Left renal cortex interstitium (tissue), 4 donors: ENCODE measurements at regions not wholly inside any gene's neighbourhood (a gene's known extent, or its start where the extent isn't known, plus 50 kb on each side); places are given as distances from the start of the nearest gene placed in this dataset.
"Not testable (repeated sequence)": the region's sequence is repeated elsewhere in the genome, so short reads cannot be mapped to it uniquely, and the experiment has no call there.

Experiments
- DNase-seq, 4 donors: peaks; one replicate each; pipeline ENCODE4 v3.0.0-alpha.2; 2013; ENCODE audit warnings: low read depth in 4 of 4, low spot score in 2 of 4, missing footprints in 1 of 4

DNA sequence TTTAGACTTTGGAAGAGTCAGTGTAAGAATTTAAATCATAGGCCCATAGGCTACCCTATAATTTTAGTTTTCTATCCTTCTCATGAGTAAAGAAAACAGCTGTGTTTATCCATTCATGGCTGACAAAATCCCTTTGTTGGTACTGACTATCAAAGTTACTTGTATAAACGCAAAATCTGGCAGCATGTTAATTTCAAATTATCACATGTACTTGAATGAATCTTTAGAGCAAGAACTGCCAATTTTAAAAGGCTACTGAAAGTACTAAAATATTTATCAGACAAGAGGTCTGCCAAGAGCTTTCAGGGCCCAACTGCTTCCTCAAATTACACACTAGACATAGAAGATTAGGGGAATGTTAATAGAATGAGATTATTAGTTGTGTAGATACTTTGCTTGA lies 66.6 kb downstream of the MYL12B start:
- DNase-seq, result no peak

DNA sequence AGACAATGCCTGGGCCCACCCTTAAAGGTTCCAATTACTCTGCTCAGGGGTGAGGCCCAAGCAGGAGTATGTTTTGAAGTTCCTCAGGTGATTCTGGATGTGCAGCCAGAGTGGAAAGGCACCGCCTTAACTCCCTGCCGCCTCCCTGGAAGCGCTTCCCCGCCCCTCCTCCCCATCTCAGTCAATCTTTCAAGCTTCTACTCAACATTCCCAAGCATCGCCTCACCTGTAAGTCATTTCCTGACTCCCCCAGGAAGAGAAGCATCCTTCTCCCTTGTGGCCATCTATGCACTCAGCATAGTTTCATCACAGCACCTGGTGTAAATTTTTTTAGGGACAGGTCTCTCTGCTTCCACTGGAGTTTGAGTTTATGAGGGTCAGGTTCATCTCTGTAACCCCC lies 67.5 kb downstream of the MYL12B start:
- DNase-seq, result no peak

DNA sequence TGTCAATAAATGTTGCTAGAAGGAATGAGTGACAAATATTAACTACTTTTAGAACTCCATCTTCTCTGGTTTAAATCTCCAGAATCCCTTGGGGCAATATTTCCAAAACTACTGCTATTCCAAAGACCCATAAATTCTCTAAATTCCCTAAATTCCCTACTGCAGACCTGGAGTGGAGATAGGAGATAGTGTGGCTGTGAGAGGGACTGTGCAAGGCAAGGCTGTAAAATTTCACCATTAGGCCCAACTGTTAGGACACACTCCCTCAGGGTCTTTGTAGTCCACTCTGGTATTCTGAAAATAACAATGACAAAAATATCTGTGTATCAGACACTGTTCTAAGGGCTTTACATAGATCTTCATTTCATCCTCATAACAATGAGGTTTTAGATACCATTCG lies 67.9 kb downstream of the MYL12B start:
- no peak for DNase-seq

DNA sequence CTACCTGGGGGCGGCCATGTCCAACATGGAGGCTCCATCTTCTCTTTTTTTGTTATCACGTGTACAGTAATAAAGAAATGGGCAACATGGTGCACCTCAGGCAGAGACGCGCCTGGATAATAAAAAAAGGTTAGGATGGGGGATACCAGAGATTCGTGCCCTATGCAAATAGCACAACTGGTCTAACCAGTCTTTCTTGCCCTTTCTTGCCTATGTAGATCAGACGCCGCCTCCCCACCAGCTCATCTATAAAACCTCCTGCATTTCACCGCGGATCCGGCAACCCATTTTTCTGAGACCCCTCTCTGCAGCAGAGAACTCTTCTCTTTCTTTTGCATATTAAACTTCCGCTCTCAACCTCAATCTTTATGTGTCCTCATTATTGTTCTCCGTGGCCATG lies 68.7 kb downstream of the MYL12B start:
- no peak for DNase-seq

DNA sequence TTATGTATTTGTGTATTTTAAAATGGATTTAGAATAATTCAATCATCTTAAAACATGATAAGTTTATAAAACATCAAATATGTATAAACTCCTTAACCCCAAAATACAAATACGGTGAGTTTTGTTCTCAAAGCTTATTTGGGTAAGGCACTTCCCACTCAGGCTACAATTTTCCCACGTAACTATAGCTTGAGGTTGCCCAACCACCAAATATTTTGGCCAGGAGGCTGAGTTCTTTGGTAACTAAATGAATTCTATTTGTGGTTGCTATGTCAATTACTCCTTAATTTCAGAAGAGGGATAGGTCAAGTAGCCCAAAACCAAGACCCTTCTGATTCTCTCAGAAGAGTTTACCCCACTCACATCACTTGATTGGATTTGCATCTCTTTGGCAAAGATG lies 70.4 kb downstream of the MYL12B start:
- DNase-seq, result no peak

DNA sequence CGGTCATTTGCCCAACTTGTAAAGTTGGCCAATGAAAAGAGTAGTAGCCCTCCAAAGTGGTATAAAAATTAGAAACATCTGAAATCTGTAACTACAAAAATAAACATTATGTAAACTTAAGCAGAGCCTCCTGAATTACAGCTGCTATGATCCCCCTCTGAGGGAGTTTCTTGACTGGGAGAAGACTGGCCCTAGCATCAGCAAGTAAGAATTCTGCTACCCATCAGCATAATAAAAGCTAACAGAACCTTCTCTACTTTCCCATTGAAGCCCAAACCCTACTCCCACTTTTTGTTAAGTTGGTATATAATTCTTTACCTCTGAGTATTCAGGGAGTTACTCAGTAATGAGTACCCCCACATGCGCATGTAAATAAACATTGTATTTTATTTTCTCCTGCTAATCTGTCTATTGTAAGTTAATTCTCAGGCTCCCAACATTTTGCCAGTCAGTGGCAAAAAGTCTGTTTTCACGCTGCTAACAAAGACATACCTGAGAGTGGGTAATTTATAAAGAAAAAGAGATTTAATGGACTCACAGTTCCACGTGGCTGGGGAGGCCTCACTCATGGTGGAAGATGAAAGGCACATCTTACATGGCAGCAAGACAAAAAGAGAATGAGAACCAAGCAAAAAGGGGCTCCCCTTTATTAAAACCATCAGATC lies 71.3 kb downstream of the MYL12B start:
- no peak for DNase-seq

DNA sequence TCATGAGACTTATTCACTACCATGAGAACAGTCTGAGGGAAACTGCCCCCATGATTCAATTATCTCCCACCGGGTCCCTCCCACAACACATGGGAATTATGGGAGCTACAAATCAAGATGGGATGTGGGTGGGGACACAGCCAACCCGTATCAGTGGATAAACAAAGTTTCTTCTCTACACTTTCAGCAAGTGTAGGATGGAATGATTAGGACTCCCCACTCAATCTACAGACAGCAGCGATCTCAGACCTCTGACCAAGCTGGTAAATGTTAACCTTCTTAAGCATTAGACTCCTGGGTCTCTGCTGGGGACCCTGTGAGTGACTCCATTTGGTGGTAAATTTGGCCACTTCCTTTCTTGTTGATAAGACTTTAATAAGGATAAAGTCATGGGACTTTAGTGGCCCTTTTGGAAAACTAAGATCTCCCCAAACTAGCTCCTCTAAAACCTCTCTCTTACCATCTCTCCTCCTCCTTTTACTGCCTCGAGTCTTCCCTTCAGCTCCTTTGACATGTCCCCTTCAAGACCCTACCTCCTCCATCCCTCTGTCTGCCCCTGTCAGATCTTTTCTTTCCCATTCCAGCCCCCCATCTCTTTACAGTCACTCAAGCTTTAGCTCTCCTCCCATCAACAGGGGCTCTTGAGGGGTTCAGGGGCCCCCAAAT lies 71.9 kb downstream of the MYL12B start:
- DNase-seq, result no peak

DNA sequence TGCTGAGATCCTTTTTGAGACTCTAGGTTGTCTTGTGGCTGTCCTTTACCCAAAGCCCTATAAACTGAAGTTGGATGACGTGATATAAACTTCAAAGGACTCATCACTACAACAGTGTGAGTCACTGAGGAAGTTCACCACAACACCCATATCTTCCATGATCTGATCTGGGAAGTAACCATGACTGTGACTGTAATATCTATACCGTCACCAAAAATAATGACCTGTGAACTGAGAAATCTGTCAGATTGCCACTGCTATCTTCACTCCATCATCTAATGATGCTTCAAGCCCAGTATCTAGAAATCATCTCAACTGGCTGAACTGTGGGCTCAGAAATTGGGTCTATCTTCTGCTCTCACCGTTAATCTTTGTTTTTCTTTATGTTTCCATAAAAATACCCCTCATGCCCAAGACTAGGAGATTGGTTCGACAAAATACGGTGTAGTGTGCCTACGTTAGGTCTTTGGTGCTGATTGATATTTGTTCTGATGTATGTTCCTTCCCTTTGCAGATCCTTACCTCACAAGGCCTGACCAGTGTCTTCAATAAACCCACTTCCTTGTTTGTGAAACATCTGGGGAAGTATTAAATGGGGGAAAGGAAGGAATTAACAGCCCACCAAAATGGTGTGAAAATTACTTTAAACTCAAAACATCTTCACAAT lies 78.2 kb downstream of the MYL12B start:
- DNase-seq, result no peak

DNA sequence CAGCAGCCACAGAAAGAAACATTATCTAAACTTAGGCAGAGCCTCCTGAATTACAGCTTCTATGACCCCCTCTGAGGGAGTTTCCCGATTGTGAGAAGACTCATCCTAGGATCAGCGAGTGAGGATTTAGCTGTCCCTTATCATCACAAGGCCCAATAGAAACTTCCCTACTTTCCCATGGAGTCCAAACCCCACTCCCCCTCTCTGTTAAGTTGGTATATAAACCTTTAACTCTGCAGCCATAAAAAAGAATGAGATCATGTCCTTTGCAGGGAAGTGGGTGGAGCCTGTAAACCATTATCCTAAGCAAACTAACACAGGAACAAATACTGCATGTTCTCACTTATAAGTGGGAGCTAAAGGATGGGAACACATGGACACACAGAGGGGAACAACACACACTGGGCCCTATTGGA lies 78.8 kb downstream of the MYL12B start:
- no peak for DNase-seq

DNA sequence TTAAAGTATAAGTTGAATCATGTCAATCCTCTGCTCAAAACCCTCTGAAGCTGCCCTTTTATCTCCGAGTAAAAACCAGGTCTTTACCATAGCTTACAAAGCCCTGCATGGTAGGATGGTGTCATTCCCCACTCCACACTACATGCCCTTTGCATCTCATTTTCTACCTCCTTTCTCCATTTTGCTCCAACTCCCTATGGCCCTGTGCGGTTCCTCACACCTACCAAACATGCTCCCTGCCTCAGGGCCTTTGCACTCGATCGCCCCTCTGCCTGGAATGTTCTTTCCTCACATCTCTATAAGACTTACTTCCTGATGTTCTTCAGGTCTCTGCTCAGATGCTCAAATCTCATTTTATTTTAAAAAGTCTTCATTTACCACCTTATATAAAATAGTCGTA lies 80.7 kb downstream of the MYL12B start:
- DNase-seq, result no peak

DNA sequence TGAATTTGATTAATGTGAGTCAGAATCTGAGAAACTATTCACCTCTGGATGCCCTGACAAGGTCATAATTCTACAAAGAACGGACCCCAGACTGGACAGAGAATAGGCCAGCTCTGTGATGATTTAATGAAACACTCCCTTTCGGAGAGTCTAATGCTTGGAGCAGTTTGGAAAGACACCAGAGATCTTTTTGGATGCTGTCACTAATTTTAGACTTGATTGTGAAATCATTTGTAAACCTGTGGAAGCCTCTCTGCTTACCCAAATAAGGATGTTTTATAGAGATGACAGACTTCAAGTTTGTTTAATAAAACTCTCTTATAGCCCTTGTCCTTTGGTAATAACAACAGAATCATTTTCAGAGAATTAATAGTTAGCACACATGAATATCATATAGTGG lies 83.5 kb downstream of the MYL12B start:
- no peak for DNase-seq

DNA sequence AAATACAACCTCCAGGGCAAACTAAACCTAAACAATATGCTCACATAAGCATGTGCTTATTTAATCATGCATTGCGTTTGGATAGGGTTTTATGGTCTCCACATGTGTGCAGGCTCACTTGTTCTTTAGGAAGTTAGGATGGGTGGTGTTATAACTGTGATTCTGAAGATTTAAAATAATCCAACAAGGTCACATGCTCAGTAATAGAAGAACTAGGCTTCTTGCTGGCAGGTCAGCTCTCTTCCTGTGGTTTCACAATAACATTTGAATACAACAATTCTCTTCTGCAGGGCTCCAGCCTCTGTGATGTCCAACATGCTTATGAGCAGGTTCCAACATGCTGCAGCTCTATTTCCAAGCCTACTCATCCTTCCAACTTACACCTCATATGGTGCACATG lies 84.0 kb downstream of the MYL12B start:
- DNase-seq, result no peak

DNA sequence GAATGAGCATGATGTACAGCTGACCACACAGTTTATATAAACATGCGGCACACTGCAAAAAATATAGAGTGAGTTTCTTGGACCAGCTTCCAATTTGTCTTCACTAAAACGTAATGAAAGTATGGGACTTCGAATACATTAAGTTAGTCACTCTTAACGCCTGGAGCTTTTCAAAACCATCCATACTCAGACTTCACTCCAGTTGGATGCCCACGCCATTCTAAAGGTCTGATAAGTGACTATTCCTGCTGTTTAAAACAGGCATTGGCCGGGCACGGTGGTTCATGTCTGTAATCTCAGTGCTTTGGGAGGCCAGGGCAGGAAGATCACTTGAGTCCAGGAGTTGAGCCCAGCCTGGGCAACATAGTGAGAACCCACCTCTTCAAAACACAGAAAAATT lies 84.6 kb downstream of the MYL12B start:
- DNase-seq, result no peak

DNA sequence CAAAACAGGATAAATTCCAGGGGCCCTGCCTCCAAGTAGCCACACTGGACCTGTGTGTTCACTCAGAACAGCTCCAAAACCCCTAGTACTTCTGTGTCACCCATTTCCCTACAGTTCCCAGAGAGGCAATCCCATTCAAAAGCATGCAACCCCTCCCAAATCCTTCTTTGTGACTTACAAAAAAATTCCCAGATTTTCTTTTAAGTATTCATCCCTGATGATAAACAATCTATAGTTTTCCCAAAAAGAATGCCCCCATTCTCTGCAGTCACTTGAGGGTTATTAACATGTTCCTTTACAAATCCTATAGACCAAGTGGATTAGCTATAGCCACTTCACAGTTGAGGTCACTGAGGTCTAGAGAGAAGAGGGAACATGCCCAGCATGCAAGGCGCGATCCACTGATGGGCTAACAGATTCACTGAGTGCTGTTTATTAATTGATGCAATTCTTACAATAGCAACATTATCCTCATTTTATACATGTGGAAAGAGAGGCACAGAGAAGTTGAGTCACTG lies 85.4 kb downstream of the MYL12B start:
- no peak for DNase-seq

DNA sequence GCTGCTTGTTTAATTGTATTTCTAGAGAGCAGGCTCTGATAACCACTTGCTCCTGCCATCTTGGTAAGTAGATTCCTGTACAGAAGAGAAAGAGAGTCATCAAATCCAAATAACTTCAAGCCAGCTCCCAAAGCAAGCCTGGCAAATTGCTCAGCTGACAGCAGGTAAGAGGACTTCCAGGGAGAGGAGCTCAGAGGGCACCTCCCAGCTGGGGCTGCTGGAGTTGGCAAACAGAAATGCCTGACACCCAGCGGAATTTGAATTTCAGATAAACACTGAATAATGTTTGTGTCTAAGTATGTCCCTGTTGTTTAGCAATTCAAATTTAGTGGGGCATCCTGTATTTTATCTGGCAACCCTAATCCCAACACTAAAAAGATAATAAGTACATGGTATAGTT lies 86.2 kb downstream of the MYL12B start:
- no peak for DNase-seq

DNA sequence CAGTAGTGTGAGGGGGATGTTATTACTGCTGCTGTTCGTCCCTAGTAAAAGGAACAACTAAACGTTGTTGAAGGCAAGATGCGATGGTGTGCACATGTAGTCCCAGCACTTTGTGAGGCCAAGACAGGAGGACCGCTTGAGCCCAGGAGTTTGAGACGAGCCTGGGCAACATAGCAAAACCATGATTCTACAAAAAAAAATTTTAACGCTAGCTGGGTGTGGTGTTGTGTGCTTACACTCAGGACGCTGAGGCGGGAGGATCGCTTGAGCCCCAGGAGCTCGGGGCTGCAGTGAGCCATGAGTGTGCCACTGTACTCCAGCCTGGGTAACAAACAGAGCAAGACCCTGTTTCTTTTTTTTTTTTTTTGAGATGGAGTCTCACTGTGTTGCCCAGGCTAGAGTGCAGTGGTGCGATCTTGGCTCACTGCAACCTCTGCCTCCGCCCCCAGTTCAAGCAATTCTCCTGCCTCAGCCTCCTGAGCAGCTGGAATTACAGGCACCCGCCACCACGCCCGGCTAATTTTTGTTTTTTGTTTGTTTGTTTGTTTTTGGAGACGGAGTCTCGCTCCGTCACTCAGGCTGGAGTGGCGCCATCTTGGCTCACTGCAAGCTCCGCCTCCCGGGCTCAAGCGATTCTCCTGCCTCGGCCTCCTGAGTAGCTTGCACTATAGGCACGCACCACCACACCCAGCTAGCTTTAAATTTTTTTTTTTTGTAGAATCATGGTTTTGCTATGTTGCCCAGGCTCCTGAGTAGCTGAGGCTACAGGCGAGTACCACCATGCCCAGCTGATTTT lies 87.3 kb downstream of the MYL12B start:
- DNase-seq, result not testable (repeated sequence)

DNA sequence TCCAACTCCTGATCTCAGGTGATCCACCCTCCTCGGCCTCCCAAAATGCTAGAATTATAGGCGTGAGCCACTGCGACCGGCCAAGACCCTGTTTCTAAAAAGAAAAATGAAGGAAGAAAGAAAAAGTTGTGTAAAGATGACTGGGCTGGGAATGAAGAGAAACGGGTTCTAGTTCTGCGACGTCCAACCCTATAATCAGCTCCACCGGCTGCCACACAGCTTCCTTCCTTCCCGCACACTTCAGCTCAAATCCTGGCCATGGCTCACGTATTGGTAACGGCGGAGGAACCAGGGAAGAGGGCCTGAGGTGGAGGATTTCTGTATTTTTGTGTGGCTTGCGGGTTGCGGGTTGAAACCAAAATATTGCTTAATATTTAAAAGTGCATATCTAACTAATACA lies 88.1 kb downstream of the MYL12B start:
- DNase-seq, result no peak

DNA sequence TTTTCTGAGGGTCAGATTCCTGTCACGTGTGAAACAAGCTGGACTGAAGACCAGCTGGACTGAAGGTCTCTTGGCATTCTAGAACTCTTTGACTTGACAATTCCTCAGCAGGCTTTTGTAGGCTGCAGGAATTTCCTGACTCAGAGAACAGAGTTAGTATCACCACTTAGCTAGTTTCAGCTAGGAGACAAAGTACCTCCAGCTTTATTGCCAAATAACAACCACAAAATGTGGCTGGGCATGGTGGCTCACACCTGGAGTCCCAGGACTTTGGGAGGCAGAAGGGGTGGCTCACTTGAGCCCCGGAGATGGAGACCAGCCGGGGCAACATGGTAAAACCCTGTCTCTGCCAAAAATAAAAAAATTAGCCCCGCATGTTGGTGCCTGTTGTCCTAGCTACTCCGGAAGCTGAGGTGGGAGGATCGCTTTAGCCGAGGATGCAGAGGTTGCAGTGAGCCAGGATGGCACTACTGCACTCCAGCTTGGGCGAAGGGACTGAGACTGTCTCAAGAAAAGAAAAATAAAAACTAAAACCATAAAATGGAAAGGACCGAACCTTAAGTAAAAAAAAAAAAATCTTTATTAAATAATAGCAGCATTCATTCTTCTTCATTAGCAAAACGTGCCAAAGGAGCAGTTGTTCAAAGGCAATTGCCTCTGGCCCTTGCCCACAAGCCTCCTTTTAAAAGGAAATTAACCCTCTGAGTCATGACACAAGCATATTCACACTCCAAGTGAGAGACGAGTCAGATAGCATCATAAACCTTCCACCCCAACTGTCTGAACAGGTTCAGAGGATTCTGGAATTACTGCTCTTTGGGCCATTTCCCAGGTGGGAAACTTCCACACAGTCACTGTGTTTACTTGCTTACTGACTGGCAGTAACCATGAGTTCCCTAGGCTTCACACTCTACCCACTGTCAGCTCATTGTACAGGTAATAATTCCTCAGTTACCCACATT lies 88.9 kb downstream of the MYL12B start:
- no peak for DNase-seq

DNA sequence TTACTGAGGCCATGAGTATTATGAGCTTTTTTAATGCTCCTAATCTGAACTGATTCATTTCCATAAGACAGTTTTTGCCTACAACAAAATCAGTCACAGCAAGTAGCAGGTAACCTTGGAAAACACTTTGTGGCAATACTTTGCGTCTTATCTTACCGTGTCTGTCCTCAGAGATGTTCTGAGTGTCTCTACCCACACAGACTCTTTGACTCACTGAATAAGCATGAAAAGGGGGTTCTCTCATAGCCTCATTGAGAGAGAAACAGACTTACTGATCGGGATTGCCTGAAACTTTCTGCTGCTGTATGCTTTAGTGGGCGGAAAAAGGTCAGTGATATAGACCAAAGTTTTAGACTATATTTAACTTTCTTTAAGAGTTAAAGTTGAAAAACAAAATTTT lies 92.6 kb downstream of the MYL12B start:
- DNase-seq, result no peak

DNA sequence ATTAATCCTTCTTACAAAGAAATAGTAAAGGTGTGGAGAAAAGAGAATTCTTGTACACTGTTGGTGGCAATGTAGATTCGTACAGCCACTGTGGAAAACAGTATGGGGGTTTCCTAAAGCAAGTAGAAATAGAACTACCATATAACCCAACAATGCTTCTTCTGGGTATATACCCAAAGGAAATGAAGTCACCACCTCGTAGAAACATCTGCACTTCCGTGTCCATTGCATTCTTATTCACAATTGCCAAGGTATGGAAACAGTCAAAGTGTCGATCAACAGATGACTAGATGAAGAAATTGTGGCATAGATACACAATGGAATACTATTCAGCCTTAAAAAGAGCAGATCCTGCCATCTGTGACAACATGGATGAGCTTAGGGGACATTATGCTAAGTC lies 93.4 kb upstream of the TGIF1 start:
- no peak for DNase-seq
